Fibroblast of lung (primary cell): ENCODE measurements at regions not wholly inside any gene's neighbourhood (a gene's known extent, or its start where the extent isn't known, plus 50 kb on each side); places are given as distances from the start of the nearest gene placed in this dataset.

Experiments used
- DNase-seq, 2 donors: peaks; one replicate each; pipeline versions ENCODE4 v3.0.0 to v3.0.0-alpha.2; 2010; ENCODE audit warnings: low read depth in 2 of 2
- H2AFZ ChIP-seq: 2 replicates; pipeline ENCODE4 v1.5.1; 2012; ENCODE audit warnings: low read length, control low read depth, inconsistent platforms
- H3K27ac ChIP-seq: 2 replicates; pipeline ENCODE4 v1.5.1; 2011; ENCODE audit warnings: low read length, control low read depth; ENCODE audit not compliant: insufficient read depth
- H3K27me3 ChIP-seq: 2 replicates; pipeline ENCODE4 v1.5.1; 2011; ENCODE audit warnings: mild to moderate bottlenecking, low read length; ENCODE audit not compliant: control insufficient read depth, insufficient read depth
- H3K36me3 ChIP-seq: 2 replicates; pipeline ENCODE4 v1.5.1; 2011; ENCODE audit warnings: low read length; ENCODE audit not compliant: control insufficient read depth, insufficient read depth
- H3K4me1 ChIP-seq: 2 replicates; pipeline ENCODE4 v1.5.1; 2011; ENCODE audit warnings: low read length; ENCODE audit not compliant: control insufficient read depth, insufficient read depth; ENCODE audit errors: extremely low read depth
- H3K4me2 ChIP-seq: 2 replicates; pipeline ENCODE4 v1.5.1; 2011; ENCODE audit warnings: low read length, control low read depth; ENCODE audit not compliant: insufficient read depth; ENCODE audit errors: extremely low read depth
- H3K4me3 ChIP-seq, 4 experiments: fragments of 200-600 bp in 1 of 4; sonication (generic) in 1 of 4; replicated peaks in 1 of 4; 2 replicates each; pipeline ENCODE4 v1.5.1; 2011 to 2016; ENCODE audit warnings: low read length in 4 of 4, low read depth in 3 of 4, mild to moderate bottlenecking in 3 of 4, control low read depth in 2 of 4, inconsistent platforms in 1 of 4, mixed read lengths in 1 of 4; ENCODE audit not compliant: insufficient read depth in 1 of 4; ENCODE audit errors: control extremely low read depth in 1 of 4
- H3K79me2 ChIP-seq: 2 replicates; pipeline ENCODE4 v1.5.1; 2012; ENCODE audit warnings: mild to moderate bottlenecking, low read length, inconsistent platforms; ENCODE audit not compliant: control insufficient read depth, insufficient read depth
- H3K9ac ChIP-seq: 2 replicates; pipeline ENCODE4 v1.5.1; 2011; ENCODE audit warnings: mild to moderate bottlenecking, low read length, control low read depth; ENCODE audit not compliant: insufficient read depth
- H3K9me3 ChIP-seq: 2 replicates; pipeline ENCODE4 v1.5.1; 2012; ENCODE audit warnings: low read depth, low read length; ENCODE audit not compliant: control insufficient read depth, insufficient read depth
- H4K20me1 ChIP-seq: 2 replicates; pipeline ENCODE4 v1.5.1; 2011; ENCODE audit warnings: low read length; ENCODE audit not compliant: control insufficient read depth, insufficient read depth; ENCODE audit errors: extremely low read depth
- EZH2 ChIP-seq: IDR thresholded peaks from 2 replicates; pipeline ENCODE4 v1.5.1; 2012; ENCODE audit warnings: low read length, control low read depth, mild to moderate bottlenecking; ENCODE audit errors: missing control alignments
- TF ChIP-seq, protein P1 (sequence below), 2 donors: IDR thresholded peaks in 1 of 2; conservative IDR thresholded peaks in 1 of 2; 1 replicate in 1 of 2; 2 replicates in 1 of 2; pipeline ENCODE4 v1.5.1; 2011 to 2012; ENCODE audit warnings: low read length in 2 of 2, control low read depth in 1 of 2, inconsistent platforms in 1 of 2, low read depth in 1 of 2, mild to moderate bottlenecking in 1 of 2

DNA sequence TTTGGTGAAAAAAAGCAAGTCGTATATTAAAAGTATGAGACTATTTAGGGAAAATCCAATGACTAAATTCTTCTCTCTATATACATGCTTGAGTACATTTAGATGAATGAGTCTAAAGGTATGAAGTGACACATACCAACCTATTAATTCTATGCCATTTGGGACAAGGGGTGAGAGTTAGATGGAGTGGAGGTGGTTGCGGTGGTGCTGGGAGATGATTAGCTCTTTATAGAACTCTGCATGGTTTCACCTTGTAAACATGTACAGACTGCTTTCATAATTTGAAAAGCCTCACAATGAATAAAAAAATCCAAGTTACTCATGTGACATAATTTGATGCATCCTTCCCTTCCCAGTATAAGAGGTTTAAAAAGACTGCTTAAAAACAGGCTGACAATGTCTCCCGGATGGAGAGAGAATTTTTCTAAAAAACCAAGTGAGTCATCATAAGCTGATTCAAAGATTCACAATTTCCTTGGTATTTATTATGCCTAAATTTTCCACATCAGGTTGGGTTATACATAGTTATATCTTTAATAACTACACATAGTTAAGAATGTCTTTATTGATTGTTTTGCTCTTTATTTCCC, 572.8 kb downstream of the REEP3 start:
- Histone ChIP-seq H3K27ac (no peak overlapping the region), H3K4me1 (no peaks in the 10 kb centered on the region), H4K20me1 (no peaks in the 10 kb centered on the region), H2AFZ (no peak overlapping the region), H3K36me3 (no peaks in the 10 kb centered on the region), H3K9ac (no peak overlapping the region), H3K4me3 (no peak overlapping the region), H3K79me2 (no peaks in the 10 kb centered on the region), H3K27me3 (no peaks in the 10 kb centered on the region), H3K9me3 (no peaks in the 10 kb centered on the region), H3K4me2 (no peak overlapping the region)
- peak in 1 of 2 donors; percentile 11 for DNase-seq
- TF ChIP-seq, protein P1, sequence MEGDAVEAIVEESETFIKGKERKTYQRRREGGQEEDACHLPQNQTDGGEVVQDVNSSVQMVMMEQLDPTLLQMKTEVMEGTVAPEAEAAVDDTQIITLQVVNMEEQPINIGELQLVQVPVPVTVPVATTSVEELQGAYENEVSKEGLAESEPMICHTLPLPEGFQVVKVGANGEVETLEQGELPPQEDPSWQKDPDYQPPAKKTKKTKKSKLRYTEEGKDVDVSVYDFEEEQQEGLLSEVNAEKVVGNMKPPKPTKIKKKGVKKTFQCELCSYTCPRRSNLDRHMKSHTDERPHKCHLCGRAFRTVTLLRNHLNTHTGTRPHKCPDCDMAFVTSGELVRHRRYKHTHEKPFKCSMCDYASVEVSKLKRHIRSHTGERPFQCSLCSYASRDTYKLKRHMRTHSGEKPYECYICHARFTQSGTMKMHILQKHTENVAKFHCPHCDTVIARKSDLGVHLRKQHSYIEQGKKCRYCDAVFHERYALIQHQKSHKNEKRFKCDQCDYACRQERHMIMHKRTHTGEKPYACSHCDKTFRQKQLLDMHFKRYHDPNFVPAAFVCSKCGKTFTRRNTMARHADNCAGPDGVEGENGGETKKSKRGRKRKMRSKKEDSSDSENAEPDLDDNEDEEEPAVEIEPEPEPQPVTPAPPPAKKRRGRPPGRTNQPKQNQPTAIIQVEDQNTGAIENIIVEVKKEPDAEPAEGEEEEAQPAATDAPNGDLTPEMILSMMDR (conservative IDR thresholded peaks at IDR 0.05 in 1 of 2, IDR thresholded peaks at IDR 0.05 in 1 of 2; ENCODE audit: low read depth in 1 of 2, low read length in 2 of 2): no peak
- TF ChIP-seq EZH2: no peak

DNA sequence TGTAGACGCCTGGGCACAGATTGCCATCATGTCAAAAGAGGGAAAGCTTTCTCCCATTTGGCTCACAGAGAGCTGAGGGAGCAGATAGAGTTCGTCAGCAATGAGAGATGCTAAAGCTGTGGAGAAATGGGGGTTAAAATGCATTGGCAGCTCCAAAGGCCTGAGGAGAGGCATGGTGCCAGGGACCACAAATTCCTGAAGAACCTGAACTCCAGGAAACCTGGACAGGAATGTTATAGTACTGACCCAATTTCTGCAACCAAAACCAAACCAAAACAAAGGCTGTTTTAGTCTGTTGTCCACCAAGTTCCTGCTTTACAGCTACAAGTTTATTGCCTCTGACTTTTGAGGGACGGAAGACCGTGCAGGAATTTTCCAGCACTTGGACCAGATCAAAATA, 575.7 kb downstream of the REEP3 start:
- no peak for TF ChIP-seq EZH2
- TF ChIP-seq, protein P1 (conservative IDR thresholded peaks at IDR 0.05 in 1 of 2, IDR thresholded peaks at IDR 0.05 in 1 of 2; ENCODE audit: low read depth in 1 of 2, low read length in 2 of 2): no peak
- Histone ChIP-seq H3K9me3 (no peaks in the 10 kb centered on the region), H3K27ac (no peak overlapping the region), H3K36me3 (no peaks in the 10 kb centered on the region), H2AFZ (no peak overlapping the region), H4K20me1 (no peaks in the 10 kb centered on the region), H3K4me3 (no peak overlapping the region), H3K79me2 (no peaks in the 10 kb centered on the region), H3K4me2 (no peak overlapping the region), H3K9ac (no peak overlapping the region), H3K4me1 (no peaks in the 10 kb centered on the region), H3K27me3 (no peaks in the 10 kb centered on the region)
- peak in 1 of 2 donors; percentile 24 for DNase-seq

DNA sequence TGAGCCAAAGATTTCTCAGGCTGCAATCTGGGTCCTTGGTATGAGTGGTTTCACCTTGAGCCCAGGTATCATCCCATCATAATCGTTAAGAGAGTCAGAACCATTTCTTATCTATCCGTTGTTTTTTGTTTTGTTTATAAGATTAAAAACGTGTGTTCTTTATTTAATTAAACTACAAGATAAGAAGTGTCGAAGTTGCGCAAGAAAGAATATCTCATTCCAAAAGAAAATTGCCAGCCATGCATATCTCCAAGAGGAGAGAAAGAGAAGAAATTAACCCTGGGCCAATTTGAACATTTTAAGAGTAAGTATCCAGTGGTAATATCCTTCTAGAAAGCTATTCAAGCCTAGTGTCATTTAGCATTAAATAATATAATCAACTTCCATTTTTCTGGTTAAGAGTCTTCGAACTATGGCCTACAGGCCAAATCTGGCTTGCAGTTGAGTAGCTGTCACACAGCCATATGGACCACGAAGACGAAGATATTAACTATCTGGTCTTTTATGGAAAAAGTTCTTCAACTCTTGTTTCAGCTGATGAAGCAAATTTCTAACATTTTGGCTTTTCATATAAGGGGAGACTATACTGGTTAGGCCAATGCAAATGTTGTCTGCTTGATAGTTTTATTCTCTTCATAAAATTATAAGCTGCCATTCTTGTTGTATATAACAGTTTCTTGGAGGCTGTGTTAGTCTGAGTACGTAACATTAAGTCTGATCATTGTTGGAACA, 576.4 kb downstream of the REEP3 start:
- no peak overlapping the region for H3K4me2 ChIP-seq
- no peaks in the 10 kb centered on the region for H3K4me1 ChIP-seq
- no peak overlapping the region for H3K9ac ChIP-seq
- no peaks in the 10 kb centered on the region for H4K20me1 ChIP-seq
- no peaks in the 10 kb centered on the region for H3K36me3 ChIP-seq
- H3K4me3 ChIP-seq: no peak overlapping the region
- no peak for TF ChIP-seq EZH2
- TF ChIP-seq, protein P1 (conservative IDR thresholded peaks at IDR 0.05 in 1 of 2, IDR thresholded peaks at IDR 0.05 in 1 of 2; ENCODE audit: low read depth in 1 of 2, low read length in 2 of 2): no peak
- H2AFZ ChIP-seq: no peak overlapping the region
- H3K9me3 ChIP-seq: no peaks in the 10 kb centered on the region
- DNase-seq: no peak
- no peak overlapping the region for H3K27ac ChIP-seq
- H3K79me2 ChIP-seq: no peaks in the 10 kb centered on the region
- no peaks in the 10 kb centered on the region for H3K27me3 ChIP-seq
